GM10266 (cell line): ENCODE measurements at regions not wholly inside any gene's neighbourhood (a gene's known extent, or its start where the extent isn't known, plus 50 kb on each side); places are given as distances from the start of the nearest gene placed in this dataset.

Source experiments
- DNase-seq: peaks from one replicate; pipeline ENCODE4 v3.0.0; 2012; ENCODE audit errors: extremely low spot score
- TF ChIP-seq, protein P1 (sequence below): IDR thresholded peaks from 2 replicates; pipeline ENCODE4 v1.5.1; 2012; ENCODE audit warnings: mild to moderate bottlenecking, low read depth; ENCODE audit not compliant: control insufficient read depth, insufficient read depth; ENCODE audit errors: missing control alignments

GRCh38 chr2:172220121-172220520 is 117.4 kb upstream of the DLX2 start:
- TF ChIP-seq, protein P1, sequence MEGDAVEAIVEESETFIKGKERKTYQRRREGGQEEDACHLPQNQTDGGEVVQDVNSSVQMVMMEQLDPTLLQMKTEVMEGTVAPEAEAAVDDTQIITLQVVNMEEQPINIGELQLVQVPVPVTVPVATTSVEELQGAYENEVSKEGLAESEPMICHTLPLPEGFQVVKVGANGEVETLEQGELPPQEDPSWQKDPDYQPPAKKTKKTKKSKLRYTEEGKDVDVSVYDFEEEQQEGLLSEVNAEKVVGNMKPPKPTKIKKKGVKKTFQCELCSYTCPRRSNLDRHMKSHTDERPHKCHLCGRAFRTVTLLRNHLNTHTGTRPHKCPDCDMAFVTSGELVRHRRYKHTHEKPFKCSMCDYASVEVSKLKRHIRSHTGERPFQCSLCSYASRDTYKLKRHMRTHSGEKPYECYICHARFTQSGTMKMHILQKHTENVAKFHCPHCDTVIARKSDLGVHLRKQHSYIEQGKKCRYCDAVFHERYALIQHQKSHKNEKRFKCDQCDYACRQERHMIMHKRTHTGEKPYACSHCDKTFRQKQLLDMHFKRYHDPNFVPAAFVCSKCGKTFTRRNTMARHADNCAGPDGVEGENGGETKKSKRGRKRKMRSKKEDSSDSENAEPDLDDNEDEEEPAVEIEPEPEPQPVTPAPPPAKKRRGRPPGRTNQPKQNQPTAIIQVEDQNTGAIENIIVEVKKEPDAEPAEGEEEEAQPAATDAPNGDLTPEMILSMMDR = no peak
- DNase-seq = no peak

- TF ChIP-seq, protein P1 = no peak
- DNase-seq = no peak
These were observed 120.9 kb upstream of the DLX2 start for GRCh38 chr2:172223601-172224054.

DNA sequence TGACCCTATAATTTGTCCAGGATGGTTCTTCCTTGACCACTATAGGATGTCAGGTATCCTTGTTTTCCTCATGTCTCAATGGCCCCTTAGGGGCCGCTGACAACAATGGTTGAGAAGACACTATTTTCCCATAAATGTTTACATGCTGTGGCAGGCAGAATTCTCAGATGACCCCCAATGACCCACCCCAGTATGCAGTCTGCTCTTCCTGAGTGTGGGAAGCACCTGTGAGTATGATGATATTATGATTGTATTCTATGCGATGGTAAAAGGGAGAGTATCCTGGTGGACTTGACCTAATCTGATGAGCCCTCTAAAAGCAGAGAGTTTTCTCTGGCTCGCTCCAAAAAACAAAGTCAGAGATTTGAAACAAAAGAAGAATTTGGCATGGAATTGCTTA is 123.1 kb upstream of the DLX2 start:
- DNase-seq = no peak
- TF ChIP-seq, protein P1 = no peak

GRCh38 chr2:172226244-172227061 is 123.8 kb upstream of the DLX2 start:
- TF ChIP-seq, protein P1 = no peak

GRCh38 chr2:172227719-172228118 is 125.0 kb upstream of the DLX2 start:
- TF ChIP-seq, protein P1 = no peak
- DNase-seq = no peak

More at GRCh38 chr2:172226244-172227061, 123.8 kb upstream of the DLX2 start:
- no peak for DNase-seq

GRCh38 chr2:172228177-172228808 is 125.6 kb upstream of the DLX2 start:
- DNase-seq = no peak
- TF ChIP-seq, protein P1 = no peak

DNA sequence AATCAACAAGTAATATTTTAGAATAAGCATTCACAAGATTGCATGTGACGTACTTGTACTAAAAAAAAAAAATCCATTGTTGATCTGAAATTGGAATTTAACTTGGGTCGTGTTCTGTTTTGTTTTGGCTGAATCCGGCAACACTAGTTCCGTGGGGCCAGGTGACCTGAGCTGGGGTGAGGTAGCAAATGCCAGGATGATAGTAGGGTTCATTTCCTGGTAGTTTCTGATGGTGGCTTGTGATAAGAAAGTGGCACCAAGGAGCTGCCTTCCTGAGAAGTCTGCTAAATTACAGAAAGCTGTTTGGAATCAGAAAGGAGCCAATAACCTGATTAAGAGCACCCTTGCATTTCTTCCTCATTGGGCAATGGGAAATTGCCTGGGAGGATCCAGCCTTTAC is 126.4 kb upstream of the DLX2 start:
- TF ChIP-seq, protein P1 = no peak
- DNase-seq = no peak
